Posterior cingulate gyrus (tissue), 11 donors: ENCODE measurements at regions not wholly inside any gene's neighbourhood (a gene's known extent, or its start where the extent isn't known, plus 50 kb on each side); places are given as distances from the start of the nearest gene placed in this dataset.
"Not testable (repeated sequence)": the region's sequence is repeated elsewhere in the genome, so short reads cannot be mapped to it uniquely, and the experiment has no call there.

Experiments
- DNase-seq, 10 donors: peaks; one replicate each; pipeline versions ENCODE4 v3.0.0 to v3.0.0-alpha.2; 2020 to 2021; ENCODE audit warnings: mixed read lengths in 3 of 10
- intact Hi-C: fragments of 100-400 bp; cut with DNase I; formaldehyde crosslinking; loops from one replicate; pipeline ENCODE4 v1.15.1; 2023

DNA sequence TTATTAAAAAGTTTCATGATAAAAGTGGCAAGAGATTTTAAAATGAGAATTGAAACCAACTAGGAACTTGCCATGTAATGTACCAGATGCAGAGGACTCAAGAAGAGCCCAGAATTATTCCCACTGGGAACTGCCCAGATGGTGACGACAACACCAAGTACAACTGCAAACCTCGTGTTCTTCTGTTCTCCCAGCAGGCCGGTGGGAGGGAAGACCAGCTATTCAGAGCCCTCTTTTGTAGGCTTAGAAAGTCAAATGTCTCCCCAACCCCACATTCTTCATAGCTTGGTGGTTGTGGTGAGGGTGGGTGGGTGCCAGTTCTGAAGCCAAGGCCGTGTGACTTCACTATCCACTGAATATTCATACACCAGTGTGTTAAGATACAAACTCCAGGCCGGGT, 54.3 kb upstream of the ITGB1 start:
- intact Hi-C loops, result no loop called here
- no peak for DNase-seq

- intact Hi-C loops, result no loop called here
- no peak for DNase-seq
Measured at GRCh38 chr10:33010132-33011037, 52.4 kb upstream of the ITGB1 start.

DNA sequence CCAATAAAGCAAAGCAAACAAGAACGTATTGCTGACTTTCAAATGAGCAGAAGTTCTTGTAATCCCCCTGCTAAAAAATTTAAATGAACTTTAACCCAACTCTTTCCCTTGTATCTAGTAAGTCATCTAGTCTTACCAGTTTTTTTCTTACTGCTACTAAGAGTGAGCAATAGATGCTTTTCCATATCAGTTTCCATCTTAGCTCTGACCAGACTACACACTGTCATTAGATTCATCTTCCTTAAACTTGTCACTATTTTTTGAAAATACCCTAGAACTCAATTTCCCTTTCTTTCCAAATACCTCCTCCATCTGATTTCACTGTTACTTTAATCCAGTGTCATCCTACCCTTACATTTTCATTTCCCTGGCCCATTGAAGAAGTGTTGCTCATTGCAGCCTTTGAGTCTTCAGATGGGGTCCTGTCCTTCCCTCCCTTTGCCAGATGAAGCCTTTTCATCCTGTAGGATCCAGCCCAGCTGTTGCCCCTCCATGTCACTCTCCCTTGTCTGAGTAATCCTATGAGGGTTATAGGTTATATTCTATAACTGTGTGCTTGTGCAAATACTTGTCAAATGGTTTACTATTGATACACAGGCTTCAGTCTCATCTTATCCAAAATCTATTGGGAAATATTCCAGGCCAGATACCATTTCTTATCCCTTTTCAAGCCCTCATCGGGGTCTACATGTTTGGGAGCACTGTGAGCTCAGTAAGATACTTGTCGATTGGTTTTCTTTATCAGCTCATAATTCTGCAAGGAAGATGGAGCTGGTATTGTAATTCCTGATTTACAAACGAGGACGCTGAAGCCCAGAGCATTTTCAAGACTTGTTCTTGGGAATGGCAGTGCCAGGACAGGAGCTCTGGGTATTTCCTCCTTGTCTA, 51.5 kb upstream of the ITGB1 start:
- no peak for DNase-seq
- intact Hi-C loops, result loop anchor here (5.0 kb wide), 1 partner anchor 52 kb away; the partner anchor contains the start of gene ITGB1

- intact Hi-C loops, result loop anchor here (1.0 to 5.0 kb wide), 2 partner anchors 51 to 213 kb away; partner anchors contain the start of gene ITGB1
- peak in 5 of 10 donors; percentile 18 to 57 (median 49) for DNase-seq
Measured at GRCh38 chr10:33008499-33009243, 50.6 kb upstream of the ITGB1 start.

GRCh38 chr10:33007731-33008381, 49.8 kb upstream of the ITGB1 start:
- intact Hi-C loops, result loop anchor here (1.0 to 5.0 kb wide), 2 partner anchors 51 to 213 kb away; partner anchors contain the start of gene ITGB1
- not testable (repeated sequence) for DNase-seq
